Breast epithelium (tissue), 4 donors: ENCODE measurements at regions not wholly inside any gene's neighbourhood (a gene's known extent, or its start where the extent isn't known, plus 50 kb on each side); places are given as distances from the start of the nearest gene placed in this dataset.

Experiments
- DNase-seq, 2 donors: peaks; one replicate each; pipeline ENCODE4 v3.0.0-alpha.2; 2019; ENCODE audit warnings: low spot score in 2 of 2
- H3K27ac ChIP-seq, 2 donors: fragments of 200-600 bp; sonication (generic) in 1 of 2; one replicate each; pipeline ENCODE4 v1.5.1; 2016 to 2019; ENCODE audit warnings: mild to moderate bottlenecking in 1 of 2
- H3K27me3 ChIP-seq, 2 donors: fragments of 200-600 bp; sonication (generic) in 1 of 2; one replicate each; pipeline versions ENCODE4 v1.5.1 to v1.6.0; 2017 to 2019; ENCODE audit warnings: control low read depth in 1 of 2, mild to moderate bottlenecking in 1 of 2
- H3K36me3 ChIP-seq: fragments of 200-600 bp; one replicate; pipeline ENCODE4 v1.5.1; 2019
- H3K4me1 ChIP-seq, 2 donors: fragments of 200-600 bp; sonication (generic); one replicate each; pipeline ENCODE4 v1.5.1; 2016 to 2019; ENCODE audit warnings: control low read depth in 1 of 2
- H3K4me3 ChIP-seq, 3 donors: fragments of 200-600 bp; sonication (generic); 1 replicate in 2 of 3; 2 replicates in 1 of 3; pipeline ENCODE4 v1.5.1; 2016 to 2019; ENCODE audit warnings: mild to moderate bottlenecking in 3 of 3, moderate library complexity in 2 of 3
- H3K9me3 ChIP-seq, 2 donors: fragments of 200-600 bp; sonication (generic) in 1 of 2; one replicate each; pipeline ENCODE4 v1.5.1; 2016 to 2019; ENCODE audit warnings: control low read depth in 1 of 2
- POLR2A ChIP-seq: fragments of 450-650 bp; IDR thresholded peaks from one replicate; pipeline ENCODE4 v1.6.1; 2016; ENCODE audit warnings: antibody characterized with exemption, mild to moderate bottlenecking, moderate library complexity
- POLR2AphosphoS5 ChIP-seq, 3 donors: sonication (generic); formaldehyde crosslinking; IDR thresholded peaks; one replicate each; pipeline ENCODE4 v1.6.1; 2017; ENCODE audit warnings: antibody characterized with exemption in 3 of 3
- intact Hi-C: fragments of 100-400 bp; cut with DNase I; formaldehyde crosslinking; loops from one replicate; pipeline ENCODE4 v1.15.1; 2023; ENCODE audit warnings: low total_unique reads
- TF ChIP-seq, protein P1 (sequence below), 3 donors: fragments of 450-650 bp; IDR thresholded peaks; one replicate each; pipeline ENCODE4 v1.5.1; 2016 to 2017; ENCODE audit warnings: antibody characterized with exemption in 3 of 3, mild to moderate bottlenecking in 3 of 3, moderate library complexity in 3 of 3

DNA sequence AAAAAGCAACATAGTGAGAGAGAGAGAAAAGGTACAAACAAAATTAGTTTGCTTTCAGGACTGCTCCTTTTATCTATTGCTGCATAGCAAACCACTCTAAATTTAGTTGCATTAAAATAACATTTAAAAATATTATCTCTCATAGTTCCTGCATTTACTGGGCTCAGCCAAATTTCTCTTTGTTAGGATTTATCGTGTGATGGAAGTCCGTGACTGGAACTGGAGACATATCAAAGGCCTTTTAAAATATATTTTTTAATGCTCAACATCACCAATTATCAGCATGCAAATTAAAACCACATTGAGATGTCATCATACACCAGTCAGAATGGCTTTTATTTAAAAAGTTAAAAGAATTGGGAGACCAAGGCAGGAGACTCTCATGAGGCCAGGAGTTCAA is 107.6 kb upstream of the SYT1 start:
- Histone ChIP-seq H3K36me3 (no peaks in the 10 kb centered on the region), H3K4me3 (no peak overlapping the region), H3K27ac (no peak overlapping the region), H3K27me3 (no peaks in the 10 kb centered on the region), H3K4me1 (no peaks in the 10 kb centered on the region), H3K9me3 (no peaks in the 10 kb centered on the region)
- no peak for DNase-seq
- intact Hi-C loops: no loop called here
- no peak for TF ChIP-seq POLR2A
- TF ChIP-seq, protein P1, sequence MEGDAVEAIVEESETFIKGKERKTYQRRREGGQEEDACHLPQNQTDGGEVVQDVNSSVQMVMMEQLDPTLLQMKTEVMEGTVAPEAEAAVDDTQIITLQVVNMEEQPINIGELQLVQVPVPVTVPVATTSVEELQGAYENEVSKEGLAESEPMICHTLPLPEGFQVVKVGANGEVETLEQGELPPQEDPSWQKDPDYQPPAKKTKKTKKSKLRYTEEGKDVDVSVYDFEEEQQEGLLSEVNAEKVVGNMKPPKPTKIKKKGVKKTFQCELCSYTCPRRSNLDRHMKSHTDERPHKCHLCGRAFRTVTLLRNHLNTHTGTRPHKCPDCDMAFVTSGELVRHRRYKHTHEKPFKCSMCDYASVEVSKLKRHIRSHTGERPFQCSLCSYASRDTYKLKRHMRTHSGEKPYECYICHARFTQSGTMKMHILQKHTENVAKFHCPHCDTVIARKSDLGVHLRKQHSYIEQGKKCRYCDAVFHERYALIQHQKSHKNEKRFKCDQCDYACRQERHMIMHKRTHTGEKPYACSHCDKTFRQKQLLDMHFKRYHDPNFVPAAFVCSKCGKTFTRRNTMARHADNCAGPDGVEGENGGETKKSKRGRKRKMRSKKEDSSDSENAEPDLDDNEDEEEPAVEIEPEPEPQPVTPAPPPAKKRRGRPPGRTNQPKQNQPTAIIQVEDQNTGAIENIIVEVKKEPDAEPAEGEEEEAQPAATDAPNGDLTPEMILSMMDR (IDR thresholded peaks at IDR 0.05): no peak
- TF ChIP-seq POLR2AphosphoS5 (IDR thresholded peaks at IDR 0.05): no peak

DNA sequence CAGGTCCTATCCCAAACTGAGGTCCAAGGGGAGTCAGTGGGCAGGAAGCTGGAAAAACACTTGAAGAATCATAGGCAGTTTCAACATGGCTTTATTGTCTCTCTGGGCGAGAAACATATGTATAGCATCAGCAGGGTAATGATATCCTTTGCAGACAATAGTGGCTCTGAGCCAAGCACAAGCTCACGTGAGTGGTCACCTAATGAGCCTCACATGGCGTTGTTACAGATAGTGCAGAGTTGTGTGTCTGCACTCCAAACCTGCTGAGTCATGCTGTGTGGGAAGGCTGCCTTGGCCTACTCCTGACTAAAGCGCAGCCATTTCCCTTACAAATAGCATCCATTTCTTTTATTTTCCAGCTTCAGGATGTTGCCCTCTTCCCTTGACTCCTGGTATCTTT is 105.2 kb upstream of the SYT1 start:
- TF ChIP-seq, protein P1 (IDR thresholded peaks at IDR 0.05): no peak
- intact Hi-C loops: no loop called here
- Histone ChIP-seq H3K36me3 (no peaks in the 10 kb centered on the region), H3K4me3 (no peak overlapping the region), H3K4me1 (no peaks in the 10 kb centered on the region), H3K27me3 (no peaks in the 10 kb centered on the region), H3K27ac (no peak overlapping the region), H3K9me3 (no peaks in the 10 kb centered on the region)
- DNase-seq: no peak

DNA sequence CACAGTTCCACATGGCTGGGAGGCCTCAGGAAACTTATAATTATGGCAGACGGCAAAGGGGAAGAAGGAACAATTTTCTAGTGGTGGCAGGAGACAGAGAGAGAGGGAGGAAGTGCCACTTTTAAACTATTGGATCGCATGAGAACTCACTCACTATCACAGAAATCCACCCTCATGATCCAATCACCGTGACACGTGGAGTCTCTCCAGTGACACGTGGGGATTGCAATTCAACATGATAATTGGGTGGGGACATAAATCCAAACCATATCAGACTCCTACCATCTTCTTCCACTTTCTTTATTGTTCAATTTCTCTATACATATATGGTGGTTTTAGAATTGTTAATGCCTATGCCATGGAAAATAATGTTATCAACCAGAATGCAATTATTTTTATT is 103.7 kb upstream of the SYT1 start:
- Histone ChIP-seq H3K4me3 (no peak overlapping the region), H3K27me3 (no peaks in the 10 kb centered on the region), H3K4me1 (no peaks in the 10 kb centered on the region), H3K27ac (no peak overlapping the region), H3K9me3 (no peaks in the 10 kb centered on the region), H3K36me3 (no peaks in the 10 kb centered on the region)
- no peak for DNase-seq
- TF ChIP-seq POLR2A (no peak), POLR2AphosphoS5 (IDR thresholded peaks at IDR 0.05) (no peak)
- TF ChIP-seq, protein P1 (IDR thresholded peaks at IDR 0.05): no peak
- intact Hi-C loops: no loop called here

DNA sequence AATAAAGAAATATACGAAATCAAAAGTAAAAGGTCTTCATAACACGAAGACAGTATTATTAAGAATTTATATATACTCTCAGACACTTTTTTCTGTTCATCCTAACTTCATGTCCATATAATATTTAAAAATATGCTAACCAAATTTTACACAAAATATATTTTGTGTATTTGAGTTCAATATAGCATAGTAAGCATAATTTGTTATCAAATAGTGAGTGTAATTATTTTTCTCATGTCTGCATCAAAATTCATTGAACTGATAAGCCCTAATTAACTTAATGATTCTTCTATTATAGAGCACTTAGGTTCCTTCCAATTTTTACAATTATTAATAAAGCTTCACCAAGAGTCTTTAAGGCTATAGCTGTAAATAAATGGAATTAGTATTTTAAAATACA is 99.7 kb upstream of the SYT1 start:
- H3K27me3 ChIP-seq: no peaks in the 10 kb centered on the region
- intact Hi-C loops: no loop called here
- H3K4me1 ChIP-seq: no peaks in the 10 kb centered on the region
- H3K36me3 ChIP-seq: no peaks in the 10 kb centered on the region
- no peak for DNase-seq
- H3K9me3 ChIP-seq: peaks cover 0 to 3% of the 10 kb centered on the region in 2 donors
- H3K27ac ChIP-seq: no peak overlapping the region
- no peak for TF ChIP-seq POLR2AphosphoS5 (IDR thresholded peaks at IDR 0.05)
- no peak for TF ChIP-seq POLR2A
- TF ChIP-seq, protein P1 (IDR thresholded peaks at IDR 0.05): no peak
- H3K4me3 ChIP-seq: no peak overlapping the region

DNA sequence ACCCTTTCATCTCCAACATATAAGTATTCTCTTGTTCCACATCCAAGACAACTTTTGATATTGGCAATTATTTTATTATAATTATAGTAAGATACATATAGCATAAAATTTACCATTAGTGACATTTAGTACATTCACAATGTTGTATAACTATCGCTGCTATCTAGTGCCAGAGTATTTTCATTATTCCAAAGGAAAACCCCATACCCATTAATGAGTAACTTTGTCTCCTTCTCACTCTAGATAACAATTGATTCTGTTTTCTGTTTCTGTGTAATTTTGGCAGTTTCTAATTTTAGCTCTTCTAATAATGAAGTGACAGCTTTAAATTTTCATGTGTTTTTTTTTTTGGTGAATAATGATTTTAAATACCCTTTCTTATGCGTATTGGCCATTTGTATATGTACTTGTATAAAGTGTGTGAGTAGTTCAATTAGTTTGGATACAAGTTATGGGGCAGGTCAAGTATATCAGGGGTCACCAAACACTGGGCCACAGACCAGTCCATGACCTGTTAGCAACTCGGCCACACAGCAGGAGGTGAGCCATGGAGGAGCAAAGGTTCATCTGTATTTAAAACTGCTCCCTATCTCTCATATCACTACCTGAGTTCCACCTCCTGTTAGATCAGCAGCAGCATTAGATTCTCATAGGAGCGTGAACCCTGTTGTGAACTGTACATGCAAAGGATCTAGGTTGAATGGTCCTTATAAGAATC is 97.2 kb upstream of the SYT1 start:
- TF ChIP-seq, protein P1 (IDR thresholded peaks at IDR 0.05): no peak
- TF ChIP-seq POLR2A (no peak), POLR2AphosphoS5 (IDR thresholded peaks at IDR 0.05) (no peak)
- H3K27me3 ChIP-seq: no peaks in the 10 kb centered on the region
- no peaks in the 10 kb centered on the region for H3K4me1 ChIP-seq
- H3K9me3 ChIP-seq: peaks cover 0 to 3% of the 10 kb centered on the region in 2 donors
- H3K4me3 ChIP-seq: no peak overlapping the region
- no peak for DNase-seq
- H3K36me3 ChIP-seq: no peaks in the 10 kb centered on the region
- intact Hi-C loops: no loop called here
- H3K27ac ChIP-seq: no peak overlapping the region
